ENCODE measurements at regions not wholly inside any gene's neighbourhood (a gene's known extent, or its start where the extent isn't known, plus 50 kb on each side); places are given as distances from the start of the nearest gene placed in this dataset.

GRCh38 chr1:166338105-166338504 lies 171.3 kb upstream of the FAM78B start:
- no peak for TF ChIP-seq CTCF (IDR thresholded peaks at IDR 0.05; ENCODE audit: extremely low read depth in 1 of 2, insufficient read depth in 1 of 2, low read depth in 1 of 2, low read length in 2 of 2)
- no peak for TF ChIP-seq POLR2AphosphoS5 (IDR thresholded peaks at IDR 0.05; ENCODE audit: insufficient read depth, low read depth, low read length)
- no peak for TF ChIP-seq POLR2A (IDR thresholded peaks at IDR 0.05; ENCODE audit: low read depth, low read length)
- no peak for TF ChIP-seq JUN (IDR thresholded peaks at IDR 0.05; ENCODE audit: borderline replicate concordance, insufficient read depth, insufficient read length, low read depth)

Data from endothelial cell of umbilical vein (primary cell).